SU-DHL-6 (cell line): ENCODE measurements at regions not wholly inside any gene's neighbourhood (a gene's known extent, or its start where the extent isn't known, plus 50 kb on each side); places are given as distances from the start of the nearest gene placed in this dataset.

ENCODE experiments used
- EZH2phosphoT487 ChIP-seq: fragments of 200-600 bp; sonication (generic), shearing (Covaris generic); conservative IDR thresholded peaks from 2 replicates; pipeline ENCODE4 v1.6.1; 2018; ENCODE audit warnings: mild to moderate bottlenecking, antibody characterized with exemption, low read length, moderate library complexity, mixed read lengths
- TF ChIP-seq, protein P1 (sequence below): fragments of 200-600 bp; sonication (generic); IDR thresholded peaks from one replicate; pipeline ENCODE4 v1.5.1; 2017; ENCODE audit warnings: antibody characterized with exemption, mild to moderate bottlenecking, low read length, moderate library complexity; ENCODE audit not compliant: insufficient read depth, poor library complexity, severe bottlenecking

DNA sequence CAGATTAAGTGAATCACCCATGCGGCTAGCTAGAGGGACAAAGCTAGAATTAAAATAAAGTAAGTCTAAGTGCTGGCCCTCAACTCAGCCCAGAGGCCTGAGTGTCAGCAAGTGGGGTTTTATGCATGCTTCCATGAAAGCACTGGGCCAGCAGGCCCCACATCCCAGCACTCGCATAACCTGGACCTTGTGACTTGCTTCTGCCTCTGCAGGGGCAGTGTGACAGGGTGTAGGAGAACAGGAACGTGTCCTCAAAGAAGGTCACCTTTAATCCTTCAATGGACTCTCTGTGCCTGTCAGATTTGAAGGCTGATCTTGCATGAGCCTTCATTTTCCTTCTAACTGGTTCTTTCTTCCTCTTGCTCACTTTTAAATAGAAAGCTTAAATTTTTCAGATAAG, 183.4 kb downstream of the ALDH8A1 start:
- TF ChIP-seq, protein P1, sequence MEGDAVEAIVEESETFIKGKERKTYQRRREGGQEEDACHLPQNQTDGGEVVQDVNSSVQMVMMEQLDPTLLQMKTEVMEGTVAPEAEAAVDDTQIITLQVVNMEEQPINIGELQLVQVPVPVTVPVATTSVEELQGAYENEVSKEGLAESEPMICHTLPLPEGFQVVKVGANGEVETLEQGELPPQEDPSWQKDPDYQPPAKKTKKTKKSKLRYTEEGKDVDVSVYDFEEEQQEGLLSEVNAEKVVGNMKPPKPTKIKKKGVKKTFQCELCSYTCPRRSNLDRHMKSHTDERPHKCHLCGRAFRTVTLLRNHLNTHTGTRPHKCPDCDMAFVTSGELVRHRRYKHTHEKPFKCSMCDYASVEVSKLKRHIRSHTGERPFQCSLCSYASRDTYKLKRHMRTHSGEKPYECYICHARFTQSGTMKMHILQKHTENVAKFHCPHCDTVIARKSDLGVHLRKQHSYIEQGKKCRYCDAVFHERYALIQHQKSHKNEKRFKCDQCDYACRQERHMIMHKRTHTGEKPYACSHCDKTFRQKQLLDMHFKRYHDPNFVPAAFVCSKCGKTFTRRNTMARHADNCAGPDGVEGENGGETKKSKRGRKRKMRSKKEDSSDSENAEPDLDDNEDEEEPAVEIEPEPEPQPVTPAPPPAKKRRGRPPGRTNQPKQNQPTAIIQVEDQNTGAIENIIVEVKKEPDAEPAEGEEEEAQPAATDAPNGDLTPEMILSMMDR: no peak
- TF ChIP-seq EZH2phosphoT487: no peak
